ENCODE measurements at regions not wholly inside any gene's neighbourhood (a gene's known extent, or its start where the extent isn't known, plus 50 kb on each side); places are given as distances from the start of the nearest gene placed in this dataset.

DNA sequence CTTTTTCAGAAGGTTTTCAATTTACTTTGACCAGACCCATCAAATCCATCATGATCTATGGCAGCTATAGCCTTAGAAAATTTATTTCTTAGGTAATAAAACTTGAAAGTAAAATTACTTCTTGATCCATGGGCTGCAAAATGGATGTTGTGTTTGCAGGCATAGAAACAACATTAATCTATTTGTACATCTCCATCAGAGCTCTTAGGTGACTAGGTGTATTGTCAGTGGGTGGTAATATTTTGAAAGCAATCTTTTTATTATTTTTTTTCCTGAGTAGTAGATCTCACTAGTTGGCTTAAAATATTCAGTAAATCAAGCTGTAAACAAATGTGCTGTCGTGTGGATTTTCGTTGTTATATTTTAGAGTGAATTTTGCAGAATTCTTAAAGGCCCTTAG, 710.0 kb downstream of the SLITRK6 start:
- TF ChIP-seq, protein P1, sequence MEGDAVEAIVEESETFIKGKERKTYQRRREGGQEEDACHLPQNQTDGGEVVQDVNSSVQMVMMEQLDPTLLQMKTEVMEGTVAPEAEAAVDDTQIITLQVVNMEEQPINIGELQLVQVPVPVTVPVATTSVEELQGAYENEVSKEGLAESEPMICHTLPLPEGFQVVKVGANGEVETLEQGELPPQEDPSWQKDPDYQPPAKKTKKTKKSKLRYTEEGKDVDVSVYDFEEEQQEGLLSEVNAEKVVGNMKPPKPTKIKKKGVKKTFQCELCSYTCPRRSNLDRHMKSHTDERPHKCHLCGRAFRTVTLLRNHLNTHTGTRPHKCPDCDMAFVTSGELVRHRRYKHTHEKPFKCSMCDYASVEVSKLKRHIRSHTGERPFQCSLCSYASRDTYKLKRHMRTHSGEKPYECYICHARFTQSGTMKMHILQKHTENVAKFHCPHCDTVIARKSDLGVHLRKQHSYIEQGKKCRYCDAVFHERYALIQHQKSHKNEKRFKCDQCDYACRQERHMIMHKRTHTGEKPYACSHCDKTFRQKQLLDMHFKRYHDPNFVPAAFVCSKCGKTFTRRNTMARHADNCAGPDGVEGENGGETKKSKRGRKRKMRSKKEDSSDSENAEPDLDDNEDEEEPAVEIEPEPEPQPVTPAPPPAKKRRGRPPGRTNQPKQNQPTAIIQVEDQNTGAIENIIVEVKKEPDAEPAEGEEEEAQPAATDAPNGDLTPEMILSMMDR (IDR thresholded peaks at IDR 0.05; ENCODE audit: low read length): no peak
- TF ChIP-seq EZH2 (IDR thresholded peaks at IDR 0.05; ENCODE audit: borderline replicate concordance, low read length): no peak
